COLO668 (cell line): ENCODE measurements at regions not wholly inside any gene's neighbourhood (a gene's known extent, or its start where the extent isn't known, plus 50 kb on each side); places are given as distances from the start of the nearest gene placed in this dataset.

Experiments
- DNase-seq: peaks from one replicate; lab custom pipeline; 2025; ENCODE audit not compliant: unreplicated experiment; lab: John Stamatoyannopoulos, UW

DNA sequence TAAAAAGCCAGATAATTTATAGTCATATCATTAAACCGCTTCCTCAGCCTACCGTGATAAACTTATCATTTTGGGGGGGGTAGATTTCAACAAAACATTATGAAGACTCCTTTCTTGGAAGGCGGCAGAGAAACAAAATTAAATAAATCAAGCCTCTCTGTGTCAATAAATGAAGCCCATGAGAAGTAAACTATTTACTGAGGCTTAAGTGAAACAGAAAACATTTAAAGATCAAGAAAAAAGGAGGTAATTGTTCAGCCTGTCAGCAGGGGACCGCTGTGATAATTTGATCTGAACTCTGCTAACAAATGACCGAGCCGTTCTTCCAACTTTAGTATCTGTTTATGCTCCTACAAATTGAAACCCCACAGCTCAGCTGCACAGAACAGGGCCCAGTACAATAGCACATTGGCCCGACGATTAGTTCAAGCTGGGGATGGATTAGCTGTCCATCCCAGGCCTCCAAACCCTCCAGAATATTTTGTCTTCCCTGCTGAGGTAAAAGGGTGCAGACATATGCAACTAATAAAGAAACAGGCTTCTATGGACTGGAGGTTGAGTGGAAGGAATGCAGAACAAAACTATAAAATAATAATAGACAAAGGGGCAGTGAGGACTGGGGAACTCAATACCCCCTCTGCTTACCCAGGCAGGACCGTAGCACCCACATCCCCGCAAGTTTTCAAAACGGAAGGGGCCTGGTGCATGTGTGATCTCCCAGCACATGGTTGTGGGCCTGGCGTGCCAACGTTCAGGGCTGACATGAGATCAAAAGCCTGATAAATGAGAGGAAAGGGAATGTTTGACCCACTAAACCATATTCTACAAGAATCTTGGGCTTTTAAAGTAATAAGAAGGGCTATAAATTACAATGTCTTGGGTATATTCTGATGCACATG lies 298.1 kb upstream of the IRX5 start:
- DNase-seq, result no peak

DNA sequence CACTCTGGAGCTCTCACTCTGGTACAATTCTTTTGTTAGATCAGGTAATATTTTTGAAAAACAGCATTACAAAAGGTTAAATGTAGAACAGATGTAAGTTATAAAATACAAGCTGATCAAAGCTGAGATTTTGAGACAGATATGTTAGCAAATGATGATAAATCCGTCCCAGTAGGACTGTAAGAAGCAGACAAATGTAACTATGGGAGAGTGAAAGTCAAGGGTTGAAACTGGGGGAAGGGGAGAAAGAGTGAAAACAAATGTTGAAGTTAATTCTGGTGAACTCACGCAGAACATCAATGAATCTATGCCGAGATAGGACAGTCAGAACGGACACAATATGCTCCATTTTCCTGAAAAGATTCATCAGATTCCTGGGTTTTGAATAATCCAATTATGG lies 298.9 kb upstream of the IRX5 start:
- no peak for DNase-seq

DNA sequence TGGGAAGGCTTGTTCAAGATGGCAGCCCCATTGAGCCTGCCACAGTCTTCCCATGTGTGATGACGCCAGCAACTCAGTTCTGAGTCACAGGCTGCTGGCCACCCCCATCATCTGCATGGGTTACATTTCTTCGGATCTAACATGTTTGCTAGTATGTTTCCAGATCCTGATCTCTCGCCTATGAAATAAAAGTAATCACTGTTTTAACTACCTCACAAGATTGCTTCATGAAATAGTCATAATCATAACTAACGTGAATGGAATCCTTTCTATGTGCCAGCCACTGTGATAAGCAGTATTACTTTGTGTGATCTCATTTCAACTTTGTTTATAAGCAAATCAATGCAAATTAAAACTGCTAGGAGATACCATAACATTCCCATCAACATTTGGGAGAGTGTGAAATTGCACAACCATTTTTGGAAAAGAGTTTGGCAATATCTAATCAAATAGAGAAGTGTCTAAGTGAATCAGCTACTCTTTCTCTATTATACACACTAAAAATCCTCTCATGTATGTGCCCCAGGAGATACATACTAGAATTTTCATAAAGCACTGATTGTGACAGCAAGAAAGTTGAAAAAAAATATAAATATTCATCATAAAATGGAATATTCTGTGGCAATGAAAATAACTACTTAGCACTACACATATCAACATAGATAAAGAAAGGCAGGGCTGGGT lies 300.2 kb upstream of the IRX5 start:
- no peak for DNase-seq

GRCh38 chr16:54628796-54629625 lies 301.7 kb upstream of the IRX5 start:
- DNase-seq, result no peak

DNA sequence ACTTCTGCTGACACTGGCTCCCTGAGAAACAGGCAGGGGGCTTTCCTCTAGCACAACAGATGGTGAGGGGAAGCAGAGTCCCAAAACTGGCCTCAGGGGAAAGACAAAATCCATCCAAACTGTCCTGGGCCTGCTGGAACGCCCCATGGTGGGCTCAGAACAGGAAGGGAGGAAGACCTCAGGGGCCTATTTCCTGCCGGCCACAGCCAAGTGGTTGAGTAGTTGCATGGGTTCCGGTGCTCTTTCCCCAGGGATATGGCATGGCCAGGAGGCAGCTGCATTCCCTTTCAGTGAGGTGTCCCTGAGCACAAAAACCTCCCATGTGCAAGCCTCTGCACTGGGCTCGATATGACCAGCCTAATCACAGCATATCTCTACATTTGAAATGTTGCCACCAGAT lies 303.0 kb upstream of the IRX5 start:
- DNase-seq, result no peak

- no peak for DNase-seq
These were observed 307.0 kb upstream of the IRX5 start for GRCh38 chr16:54623636-54624035.

DNA sequence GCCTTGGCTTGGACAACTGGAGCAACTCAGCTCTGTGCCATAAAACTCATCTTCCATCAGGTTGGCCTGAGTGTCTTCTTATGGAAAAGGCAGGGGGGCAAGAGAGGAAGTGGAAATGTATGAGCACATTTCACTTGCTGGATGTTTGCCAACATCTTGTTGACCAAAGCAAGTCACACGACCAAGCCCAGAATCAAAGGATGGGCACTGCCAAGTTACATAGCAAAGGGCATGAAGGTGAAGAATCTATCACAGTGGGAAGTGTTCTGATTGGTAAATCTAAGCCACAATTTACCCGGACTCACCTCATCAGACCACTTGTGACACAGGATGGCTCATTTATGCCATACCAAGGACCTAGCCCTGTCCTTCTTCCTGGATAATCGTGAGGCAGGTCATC lies 310.5 kb upstream of the IRX5 start:
- no peak for DNase-seq

DNA sequence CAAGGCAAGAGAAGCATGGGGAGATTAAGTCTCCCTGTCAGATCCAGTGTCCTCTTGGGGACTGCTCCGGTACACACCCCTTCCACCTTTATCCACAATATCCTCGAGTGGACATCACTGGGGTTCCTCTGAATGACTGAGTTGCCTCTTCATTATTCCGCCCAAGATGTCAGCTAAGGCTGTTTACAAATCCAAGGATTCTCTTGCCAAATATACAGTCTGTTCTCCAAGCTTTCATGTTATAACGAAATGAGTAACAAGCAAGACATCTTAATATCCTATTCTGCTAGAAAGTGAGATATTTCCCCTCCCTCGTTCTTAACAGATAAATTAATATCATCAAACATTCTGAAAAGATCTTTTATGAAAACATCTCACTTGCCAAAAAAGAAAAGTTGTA lies 314.1 kb upstream of the IRX5 start:
- no peak for DNase-seq

DNA sequence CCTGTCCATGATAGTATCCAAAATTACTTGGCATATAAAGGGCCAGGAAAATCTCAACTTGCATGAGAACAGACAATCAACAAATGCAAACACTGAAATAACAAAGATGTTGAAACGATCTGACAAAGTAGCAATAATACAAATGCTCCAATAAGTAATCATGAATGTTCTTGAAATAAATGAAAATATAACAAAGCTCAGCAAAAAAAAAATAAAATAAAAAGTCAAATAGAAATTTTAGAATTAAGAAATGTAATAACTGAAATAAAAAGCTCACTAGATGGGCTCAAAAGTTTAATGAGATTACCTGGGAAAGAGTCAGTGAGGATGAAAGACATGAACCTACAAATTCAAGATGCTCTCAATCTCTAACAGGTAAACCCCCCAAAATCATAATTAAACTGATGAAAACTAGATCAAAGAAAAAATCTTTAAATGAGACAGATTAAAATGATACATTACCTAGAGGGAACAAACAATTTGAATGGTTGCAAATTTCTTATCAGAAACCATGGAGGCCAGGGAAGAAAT lies 319.0 kb upstream of the IRX3 start:
- no peak for DNase-seq

- DNase-seq, result no peak
These were observed 316.1 kb upstream of the IRX3 start for GRCh38 chr16:54602666-54603065.

- DNase-seq, result no peak
These were observed 310.6 kb upstream of the IRX3 start for GRCh38 chr16:54597222-54597621.

DNA sequence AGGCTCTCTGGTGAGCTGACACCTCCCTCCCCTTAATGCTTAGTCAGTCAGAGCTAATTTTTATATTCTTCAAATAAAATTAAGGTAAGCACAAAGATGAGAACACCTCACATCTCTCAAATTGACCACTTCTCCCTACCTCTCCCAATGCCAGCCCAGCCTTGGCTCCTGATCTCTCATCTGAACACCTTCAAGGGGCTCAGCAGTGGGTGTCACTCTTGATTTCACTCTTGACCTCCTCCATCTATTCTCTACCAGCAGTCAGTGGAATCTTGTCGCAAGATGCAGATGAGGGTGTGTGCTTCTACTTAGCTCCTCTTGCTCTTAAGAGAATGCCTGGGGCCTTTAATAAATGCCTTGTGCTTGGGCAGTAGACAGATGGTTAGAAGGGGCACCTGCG lies 309.0 kb upstream of the IRX3 start:
- no peak for DNase-seq

DNA sequence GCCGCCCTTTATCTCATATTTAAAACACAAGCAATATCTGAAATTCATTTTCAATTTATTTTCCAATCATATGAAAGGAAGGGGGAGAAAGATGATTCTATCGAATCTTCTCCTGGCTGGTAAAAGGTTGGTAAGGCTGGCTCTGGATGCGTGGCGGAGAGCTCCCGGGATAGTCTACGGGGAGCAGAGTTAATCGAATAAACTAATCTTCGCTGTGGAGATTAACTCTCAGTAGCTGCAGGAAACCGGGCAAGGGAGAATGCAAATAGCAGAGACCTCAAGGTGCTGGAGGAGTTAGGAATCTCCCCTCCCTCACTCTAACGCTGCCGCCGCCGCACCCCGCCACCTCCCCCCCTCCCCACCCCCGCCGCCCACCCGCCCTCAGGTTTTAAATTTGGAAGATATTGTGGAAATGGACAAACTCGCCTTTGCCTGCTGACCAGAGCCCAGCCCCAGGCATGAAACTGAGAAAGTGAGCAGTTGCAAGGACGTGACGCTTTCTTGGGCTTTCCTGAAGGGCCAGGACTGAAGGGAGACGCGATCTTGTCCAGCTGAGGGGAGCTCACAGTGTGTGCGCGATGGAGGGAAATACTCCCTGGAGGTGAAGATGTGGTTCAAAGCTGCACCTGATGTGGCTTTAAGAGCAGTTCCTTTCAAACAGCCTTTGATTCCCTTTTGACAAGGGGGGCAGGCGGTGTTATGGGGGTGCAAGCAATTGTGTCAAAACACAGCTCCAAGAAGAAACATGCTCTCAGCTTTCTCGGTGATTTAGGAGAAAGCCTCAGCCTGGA lies 308.2 kb upstream of the IRX3 start:
- DNase-seq, result no peak

GRCh38 chr16:54591816-54592246 lies 305.2 kb upstream of the IRX3 start:
- DNase-seq, result no peak

GRCh38 chr16:54590836-54591235 lies 304.2 kb upstream of the IRX3 start:
- no peak for DNase-seq

GRCh38 chr16:54589326-54589725 lies 302.7 kb upstream of the IRX3 start:
- DNase-seq, result no peak

GRCh38 chr16:54588026-54588425 lies 301.4 kb upstream of the IRX3 start:
- no peak for DNase-seq

DNA sequence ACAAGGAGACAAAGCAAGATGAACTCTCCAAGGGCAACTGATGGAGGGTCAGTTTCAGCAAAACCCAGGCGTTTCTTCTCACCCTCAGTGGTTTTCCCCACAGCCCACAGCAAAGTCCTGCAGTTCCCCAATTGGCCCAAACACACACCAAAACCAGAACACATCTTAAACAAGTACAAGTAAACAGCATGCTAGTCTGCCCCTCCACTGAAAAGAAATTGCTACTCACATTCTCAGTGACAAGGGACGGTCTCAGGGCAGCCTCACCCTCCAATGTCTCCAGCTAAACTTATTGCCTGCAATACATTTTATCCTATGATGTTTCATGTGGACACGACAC lies 300.6 kb upstream of the IRX3 start:
- DNase-seq, result no peak

GRCh38 chr16:54586474-54587175 lies 300.0 kb upstream of the IRX3 start:
- no peak for DNase-seq

DNA sequence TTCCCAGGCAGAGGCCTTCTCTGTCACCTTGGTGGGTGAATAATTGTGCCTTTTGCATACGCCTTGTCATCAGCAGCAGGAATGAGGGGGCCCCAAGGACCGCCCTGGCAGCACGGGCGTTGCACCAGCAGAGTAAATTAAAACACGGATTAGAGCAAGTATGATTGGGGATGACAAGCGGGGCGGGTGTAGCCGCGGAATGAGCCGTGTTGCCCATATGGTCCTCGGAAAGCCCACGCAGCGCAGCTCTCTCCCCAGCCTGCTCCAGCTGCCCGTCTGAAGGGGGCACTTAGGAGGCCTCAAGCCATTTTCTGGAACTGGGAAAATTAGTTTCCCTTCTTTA lies 299.4 kb upstream of the IRX3 start:
- DNase-seq, result no peak
